G401.6 (cell line): ENCODE measurements at regions not wholly inside any gene's neighbourhood (a gene's known extent, or its start where the extent isn't known, plus 50 kb on each side); places are given as distances from the start of the nearest gene placed in this dataset.
"Not testable (repeated sequence)": the region's sequence is repeated elsewhere in the genome, so short reads cannot be mapped to it uniquely, and the experiment has no call there.

ENCODE experiments used
- FAIRE-seq: peaks from 2 replicates; lab custom pipeline; 2012; peaks lifted over from hg19 to GRCh38; lab: Jason Lieb, UNC

DNA sequence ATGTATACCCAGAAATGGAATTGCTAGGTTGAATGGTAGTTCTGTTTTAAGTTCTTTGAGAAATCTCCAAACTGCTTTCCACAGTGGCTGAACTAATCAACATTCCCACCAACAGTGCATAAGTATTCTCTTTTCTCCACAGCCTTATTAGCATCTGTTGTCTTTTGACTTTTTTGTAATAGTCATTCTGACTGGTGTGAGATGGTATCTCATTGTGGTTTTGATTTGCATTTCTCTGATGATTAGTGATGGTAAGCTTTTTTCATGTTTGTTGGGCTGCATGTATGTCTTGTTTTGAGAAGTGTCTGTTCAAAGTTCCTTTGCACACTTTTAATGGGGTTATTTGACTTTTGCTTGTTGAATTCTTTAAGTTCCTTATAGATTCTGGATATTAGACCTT lies 52.4 kb upstream of the EHHADH start:
- not testable (repeated sequence) for FAIRE-seq

DNA sequence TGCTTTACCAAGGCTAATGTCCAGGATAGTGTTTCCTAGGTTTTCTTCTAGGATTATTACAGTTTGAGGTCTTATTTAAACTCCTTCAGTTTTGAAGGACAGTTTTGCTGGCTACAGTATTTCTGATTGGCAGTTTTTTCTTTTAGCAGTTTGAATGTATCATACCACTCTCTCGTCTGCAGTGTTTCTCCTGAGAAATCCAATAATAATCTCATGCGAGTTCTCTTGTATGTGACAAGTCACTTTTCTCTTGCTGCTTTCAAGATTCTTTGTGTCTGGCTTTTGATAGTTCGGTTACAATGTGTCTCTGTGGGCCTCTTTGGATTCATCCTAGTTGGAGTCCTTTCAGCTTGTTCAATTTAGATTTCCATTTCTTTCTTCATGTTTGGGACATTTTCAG lies 53.0 kb upstream of the EHHADH start:
- FAIRE-seq, result no peak

- FAIRE-seq, result peak; percentile 17
These were observed 54.4 kb upstream of the EHHADH start for GRCh38 chr3:185308126-185308754.

DNA sequence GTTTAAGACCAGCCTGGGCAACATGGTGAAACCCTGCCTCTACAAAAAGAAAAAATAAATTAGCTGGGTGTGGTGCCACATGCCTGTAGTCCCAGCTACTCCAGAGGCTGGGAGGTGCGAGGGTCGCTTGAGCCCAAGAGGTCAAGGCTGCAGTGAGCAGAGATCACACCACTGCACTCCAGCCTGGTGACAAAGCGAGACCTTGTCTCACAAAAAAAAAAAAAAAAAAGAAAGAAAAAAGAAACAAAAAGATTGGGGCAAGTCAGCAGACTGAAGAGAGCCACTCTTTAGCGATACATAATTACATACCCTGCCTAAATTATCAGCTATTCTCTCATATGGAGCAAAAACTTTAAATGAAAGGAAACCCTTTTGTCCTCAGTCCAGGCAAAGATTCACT lies 53.6 kb upstream of the MAP3K13 start:
- no peak for FAIRE-seq

DNA sequence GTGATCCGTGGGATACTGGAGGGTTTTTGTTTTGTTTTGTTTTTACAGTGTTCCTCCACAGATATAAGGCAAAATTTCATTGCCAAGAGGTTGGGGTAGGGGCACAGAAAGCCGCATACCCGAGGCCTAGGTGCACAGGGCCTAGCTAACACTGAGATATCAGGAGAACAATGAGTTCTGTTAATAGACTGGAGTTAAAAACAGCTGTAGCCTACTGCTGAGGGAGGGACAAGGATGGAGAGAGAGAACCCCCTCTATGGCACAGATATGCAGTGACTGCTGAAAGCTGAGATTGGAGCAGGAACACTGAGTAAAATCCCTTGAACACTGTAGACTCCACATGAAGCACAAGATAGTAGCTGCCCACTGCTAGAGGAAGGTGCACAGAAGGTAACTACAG lies 53.1 kb upstream of the MAP3K13 start:
- FAIRE-seq, result no peak

DNA sequence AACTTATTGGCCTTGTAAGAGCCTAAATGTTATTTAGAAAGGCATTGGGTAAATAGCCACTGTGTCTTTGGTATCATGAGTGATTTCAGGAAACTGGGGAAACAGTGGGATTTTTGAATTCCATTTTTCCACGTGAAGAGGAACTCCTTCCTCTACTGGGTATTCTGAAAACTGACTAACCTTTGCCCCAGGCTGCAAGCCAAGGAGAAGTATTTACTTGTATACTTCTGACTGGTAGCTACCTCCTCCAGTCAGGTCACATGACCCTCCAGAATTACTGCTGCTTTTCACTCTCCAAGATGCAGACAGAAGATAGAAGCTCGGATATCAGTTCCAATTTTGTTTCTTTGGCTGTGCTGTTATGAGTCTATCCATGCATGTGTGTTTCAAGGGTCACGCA lies 50.9 kb upstream of the MAP3K13 start:
- FAIRE-seq, result no peak
